ENCODE measurements at regions not wholly inside any gene's neighbourhood (a gene's known extent, or its start where the extent isn't known, plus 50 kb on each side); places are given as distances from the start of the nearest gene placed in this dataset.

- TF ChIP-seq, protein P1, sequence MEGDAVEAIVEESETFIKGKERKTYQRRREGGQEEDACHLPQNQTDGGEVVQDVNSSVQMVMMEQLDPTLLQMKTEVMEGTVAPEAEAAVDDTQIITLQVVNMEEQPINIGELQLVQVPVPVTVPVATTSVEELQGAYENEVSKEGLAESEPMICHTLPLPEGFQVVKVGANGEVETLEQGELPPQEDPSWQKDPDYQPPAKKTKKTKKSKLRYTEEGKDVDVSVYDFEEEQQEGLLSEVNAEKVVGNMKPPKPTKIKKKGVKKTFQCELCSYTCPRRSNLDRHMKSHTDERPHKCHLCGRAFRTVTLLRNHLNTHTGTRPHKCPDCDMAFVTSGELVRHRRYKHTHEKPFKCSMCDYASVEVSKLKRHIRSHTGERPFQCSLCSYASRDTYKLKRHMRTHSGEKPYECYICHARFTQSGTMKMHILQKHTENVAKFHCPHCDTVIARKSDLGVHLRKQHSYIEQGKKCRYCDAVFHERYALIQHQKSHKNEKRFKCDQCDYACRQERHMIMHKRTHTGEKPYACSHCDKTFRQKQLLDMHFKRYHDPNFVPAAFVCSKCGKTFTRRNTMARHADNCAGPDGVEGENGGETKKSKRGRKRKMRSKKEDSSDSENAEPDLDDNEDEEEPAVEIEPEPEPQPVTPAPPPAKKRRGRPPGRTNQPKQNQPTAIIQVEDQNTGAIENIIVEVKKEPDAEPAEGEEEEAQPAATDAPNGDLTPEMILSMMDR (IDR thresholded peaks at IDR 0.05), result no peak
- TF ChIP-seq ZFX (IDR thresholded peaks at IDR 0.05; ENCODE audit: borderline replicate concordance), result no peak
Observed at GRCh38 chr14:66037361-66037760, 448.8 kb upstream of the CCDC196 start.

Data from 22Rv1 (cell line).